HG02798 (cell line): ENCODE measurements at regions not wholly inside any gene's neighbourhood (a gene's known extent, or its start where the extent isn't known, plus 50 kb on each side); places are given as distances from the start of the nearest gene placed in this dataset.
"Not testable (repeated sequence)": the region's sequence is repeated elsewhere in the genome, so short reads cannot be mapped to it uniquely, and the experiment has no call there.

Experiments
- ATAC-seq: cut with Tn5 transposase; IDR thresholded peaks from one replicate; pipeline ENCODE4 v1.9.1; 2021; ENCODE audit warnings: mild to moderate bottlenecking; ENCODE audit not compliant: unreplicated experiment, poor library complexity

DNA sequence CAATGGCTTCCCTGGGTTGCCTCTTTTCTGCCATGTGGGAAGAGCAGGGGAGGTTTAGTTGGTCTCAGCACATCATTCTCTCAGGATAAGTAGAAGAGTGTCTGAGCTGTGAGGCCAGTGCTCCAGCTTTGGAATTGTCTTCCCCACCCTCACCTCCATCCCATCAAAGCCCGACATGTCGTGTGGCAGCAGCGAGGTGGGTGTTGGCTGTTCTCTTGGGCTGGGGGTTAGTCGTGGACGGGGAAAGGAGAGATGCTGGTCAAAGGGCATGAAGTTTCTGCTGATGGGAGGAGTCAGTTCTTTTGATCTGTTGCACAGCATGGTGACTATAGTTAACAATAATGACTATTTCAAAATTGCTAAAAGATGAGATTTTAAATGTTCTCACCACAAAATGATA, 404.2 kb downstream of the TMEM121 start:
- no peak for ATAC-seq

DNA sequence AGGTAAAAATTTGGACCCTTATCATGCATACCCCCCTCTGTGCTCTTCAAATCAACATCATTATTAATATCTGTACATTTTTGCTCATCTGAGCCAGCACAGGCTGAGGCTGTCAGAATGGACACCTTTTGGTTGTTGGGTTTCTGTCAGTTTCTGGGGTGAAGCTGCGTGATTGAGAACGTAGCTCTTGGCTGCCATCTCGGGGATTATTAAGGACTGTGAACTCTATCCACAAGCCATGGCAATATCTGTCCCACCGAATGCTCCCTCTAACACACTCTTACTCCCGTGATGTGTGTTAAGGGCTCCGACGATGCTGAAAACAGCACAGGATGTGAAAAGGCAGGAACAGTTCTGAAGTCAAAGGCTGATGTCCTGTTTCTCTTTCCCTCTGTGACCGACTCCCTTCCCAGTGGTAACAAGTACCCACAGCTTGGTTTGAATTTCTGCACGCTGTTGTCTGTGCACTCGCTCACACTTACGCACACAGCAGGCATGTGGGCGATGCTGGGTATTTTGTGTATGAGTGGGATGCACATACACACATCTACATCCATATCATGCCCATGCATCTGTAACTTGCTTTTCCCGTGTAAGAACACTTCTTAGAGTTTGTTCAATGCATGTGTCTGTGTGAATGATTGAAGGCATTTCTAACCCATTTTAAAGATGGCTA, 405.6 kb downstream of the TMEM121 start:
- no peak for ATAC-seq

DNA sequence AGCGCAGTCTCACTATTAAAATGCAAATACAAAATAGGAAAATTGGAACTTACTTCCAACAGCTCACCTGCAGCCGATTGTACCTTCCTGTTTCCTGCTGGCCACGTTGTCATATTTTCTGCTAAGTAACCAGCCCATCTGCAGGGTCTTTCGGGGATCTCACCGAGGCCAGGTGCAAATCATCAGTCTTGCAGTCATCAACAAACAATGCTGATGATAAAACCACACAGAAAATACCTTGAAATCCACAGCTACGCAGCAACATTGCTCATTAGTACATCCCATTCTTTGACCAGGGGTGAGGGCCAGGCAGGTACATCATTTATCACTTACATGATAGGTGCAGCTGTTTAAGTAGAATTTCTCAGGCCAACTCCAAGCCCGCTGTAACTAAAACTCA, 406.9 kb downstream of the TMEM121 start:
- ATAC-seq = no peak

DNA sequence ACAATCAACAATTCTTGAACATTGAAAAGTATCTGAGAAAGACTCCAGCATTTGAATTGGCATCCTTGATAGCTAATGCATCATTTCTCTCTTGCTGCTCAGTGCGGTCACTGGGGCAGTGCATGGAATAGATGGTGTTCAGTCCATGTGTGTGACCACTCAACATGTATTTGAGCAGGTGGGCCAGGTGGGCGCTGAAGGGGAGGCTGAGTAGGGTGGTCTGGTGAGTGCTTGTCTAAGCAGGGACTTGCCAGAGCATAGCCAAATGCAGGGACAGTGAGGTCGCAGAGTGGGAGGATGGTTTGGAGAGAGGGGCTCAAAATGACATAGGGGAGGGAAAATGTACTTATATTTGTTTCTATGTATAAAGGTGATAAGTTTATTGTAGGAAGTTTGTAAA, 409.0 kb downstream of the TMEM121 start:
- no peak for ATAC-seq

DNA sequence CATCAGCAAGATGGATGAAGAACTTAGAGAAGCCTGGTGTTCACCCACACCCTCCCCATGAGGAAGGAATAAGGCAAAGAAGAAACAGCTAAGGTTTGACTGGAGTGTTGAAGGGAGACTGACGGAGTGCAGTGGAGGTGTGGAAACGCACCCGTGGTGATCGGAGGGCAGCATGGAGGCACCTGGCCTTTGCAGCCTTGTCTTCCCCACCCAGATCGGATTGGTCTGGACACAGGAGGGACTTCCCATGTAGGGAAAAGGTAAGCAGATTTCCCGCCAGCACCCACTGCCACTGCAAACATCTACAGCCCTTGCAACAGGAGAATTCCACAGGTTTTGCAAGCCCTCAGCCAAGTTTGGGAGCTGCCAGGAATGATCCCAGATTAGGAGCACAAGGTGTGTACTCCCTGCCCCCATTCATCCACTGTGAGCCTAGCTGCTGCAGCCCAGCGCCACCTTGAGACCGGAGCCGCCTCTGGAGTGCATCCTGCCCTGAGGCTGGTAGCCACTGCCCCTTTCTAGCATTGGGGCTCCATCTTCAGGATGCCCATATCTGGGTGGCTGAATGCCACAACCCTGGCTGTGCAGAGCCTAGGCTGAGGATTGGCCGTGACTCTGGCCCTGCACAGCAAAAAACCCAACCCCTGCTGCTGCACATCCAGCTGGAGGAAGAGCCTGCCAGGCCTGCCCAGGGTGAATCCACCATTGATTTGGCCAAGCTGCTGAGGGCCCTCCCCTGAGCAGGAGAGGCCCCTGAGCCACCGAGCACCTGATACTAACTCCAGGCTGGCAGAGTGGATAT, 411.1 kb downstream of the TMEM121 start:
- no peak for ATAC-seq

DNA sequence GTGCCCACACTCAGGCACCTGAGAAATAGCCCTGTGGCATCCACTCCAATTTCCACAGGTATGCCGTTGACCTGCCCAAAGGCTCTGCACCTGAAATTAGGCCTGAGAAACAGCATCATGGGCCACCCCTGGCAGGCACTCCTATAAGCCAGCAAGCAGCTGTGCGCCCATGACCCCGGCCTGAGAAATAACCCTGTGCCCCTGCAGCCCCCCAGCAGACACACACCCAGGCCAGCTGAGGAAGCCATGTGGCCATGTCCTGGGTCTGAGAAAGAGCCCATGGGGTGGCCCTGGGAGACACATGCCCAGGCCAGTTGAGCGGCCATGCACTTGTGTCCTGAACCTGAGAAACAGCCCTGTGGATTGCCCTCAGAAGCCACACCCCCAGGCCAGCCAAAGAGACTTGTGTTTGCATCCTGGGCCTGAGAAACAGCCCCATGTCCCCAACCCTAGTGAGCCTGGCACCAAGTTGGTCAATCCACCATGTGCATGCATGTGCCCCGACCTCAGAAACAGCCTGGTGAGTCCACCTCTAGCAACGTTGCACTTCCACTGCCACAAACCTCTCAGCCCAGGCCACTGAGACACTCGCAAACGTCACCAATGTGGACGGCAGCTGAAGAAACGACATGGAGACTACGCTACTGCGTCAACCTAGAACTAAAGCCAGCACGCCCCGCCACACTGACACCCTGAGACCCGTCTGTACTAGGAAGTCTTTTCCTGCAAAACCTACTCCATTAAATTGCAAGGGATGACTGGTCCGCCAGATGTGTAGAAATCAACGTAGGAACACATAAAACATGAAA, 411.9 kb downstream of the TMEM121 start:
- ATAC-seq = no peak

DNA sequence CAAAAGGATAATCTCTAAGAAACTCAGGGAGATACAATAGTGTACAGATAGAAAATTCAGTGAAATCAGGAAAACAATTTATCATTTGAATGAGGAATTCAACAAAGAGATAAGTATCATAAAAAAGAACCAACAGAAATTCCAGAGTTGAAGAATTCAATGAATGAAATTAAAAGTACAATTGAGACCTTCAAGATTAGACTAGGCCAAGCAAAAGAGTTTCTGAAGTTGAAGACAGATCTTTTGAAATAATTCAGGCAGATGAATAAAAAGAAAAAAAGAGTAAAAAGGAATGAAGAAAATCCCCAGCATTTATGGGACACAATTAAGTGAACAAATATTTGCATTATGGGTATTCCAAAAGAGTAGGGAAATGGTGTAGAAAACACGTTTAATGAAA, 412.6 kb downstream of the TMEM121 start:
- ATAC-seq = no peak

DNA sequence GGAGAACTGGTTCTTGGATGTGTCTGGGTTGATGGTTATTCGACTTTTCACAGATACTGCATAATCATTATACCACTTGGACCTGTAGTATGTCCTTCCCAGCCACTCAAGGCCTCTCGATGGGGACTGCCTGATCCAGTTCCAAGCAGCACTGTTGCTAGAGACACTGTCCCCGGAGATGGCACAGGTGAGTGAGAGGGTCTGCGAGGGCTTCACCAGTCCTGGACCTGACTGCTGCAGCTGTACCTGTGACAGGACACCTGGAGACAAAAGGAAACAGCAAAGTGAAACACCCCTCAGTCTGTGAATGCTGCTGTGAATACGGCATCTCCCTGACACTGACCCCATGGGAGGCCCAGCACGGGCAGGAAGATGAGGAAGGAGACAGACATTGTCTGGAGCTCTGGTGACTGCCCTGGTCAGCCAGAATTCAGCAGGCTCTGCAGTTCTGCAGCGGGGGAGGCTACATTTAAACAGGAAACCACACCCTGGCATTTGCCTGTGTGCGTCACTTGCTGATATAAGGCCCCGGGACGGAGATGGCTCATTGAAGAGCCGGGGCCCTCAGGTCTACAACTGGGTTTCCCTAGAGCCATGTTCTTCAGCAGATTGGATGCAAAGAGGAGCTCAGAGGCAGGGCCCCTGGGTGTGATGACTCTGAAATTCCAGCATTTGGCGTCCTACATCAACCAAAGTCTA, 413.6 kb downstream of the TMEM121 start:
- no peak for ATAC-seq

DNA sequence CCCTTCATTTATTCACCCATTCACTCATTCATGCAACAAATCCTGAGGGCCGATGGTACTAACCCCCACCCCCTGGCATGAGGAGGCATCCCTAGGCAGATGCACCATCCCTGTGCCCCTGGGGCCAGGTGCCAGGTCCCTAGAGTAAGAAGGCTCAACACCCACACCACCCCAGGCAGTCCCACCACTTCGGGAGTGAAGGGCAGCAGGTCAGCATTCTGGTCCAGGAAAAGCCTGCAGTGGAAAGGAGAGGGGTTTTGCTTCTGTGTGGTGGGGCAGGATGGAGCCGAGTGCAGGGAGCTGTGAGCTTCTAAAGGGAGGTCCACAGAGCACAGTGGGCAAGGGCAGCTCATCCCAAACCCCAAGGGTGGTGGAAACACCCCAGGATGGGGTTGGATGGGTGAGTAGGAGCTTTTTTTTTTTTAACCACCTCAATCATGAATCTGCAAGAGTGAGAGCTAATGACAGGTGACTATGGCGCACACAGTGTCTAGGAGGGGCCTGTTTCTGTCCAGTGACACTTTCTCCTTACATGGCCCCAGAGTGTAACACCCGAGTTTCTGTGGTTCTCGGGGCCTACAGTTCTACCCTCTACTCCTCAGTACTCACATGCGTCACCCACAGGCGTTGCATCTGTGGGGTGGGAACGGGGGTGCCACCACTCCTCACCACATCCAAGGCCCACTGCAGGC, 414.3 kb downstream of the TMEM121 start:
- ATAC-seq = no peak

DNA sequence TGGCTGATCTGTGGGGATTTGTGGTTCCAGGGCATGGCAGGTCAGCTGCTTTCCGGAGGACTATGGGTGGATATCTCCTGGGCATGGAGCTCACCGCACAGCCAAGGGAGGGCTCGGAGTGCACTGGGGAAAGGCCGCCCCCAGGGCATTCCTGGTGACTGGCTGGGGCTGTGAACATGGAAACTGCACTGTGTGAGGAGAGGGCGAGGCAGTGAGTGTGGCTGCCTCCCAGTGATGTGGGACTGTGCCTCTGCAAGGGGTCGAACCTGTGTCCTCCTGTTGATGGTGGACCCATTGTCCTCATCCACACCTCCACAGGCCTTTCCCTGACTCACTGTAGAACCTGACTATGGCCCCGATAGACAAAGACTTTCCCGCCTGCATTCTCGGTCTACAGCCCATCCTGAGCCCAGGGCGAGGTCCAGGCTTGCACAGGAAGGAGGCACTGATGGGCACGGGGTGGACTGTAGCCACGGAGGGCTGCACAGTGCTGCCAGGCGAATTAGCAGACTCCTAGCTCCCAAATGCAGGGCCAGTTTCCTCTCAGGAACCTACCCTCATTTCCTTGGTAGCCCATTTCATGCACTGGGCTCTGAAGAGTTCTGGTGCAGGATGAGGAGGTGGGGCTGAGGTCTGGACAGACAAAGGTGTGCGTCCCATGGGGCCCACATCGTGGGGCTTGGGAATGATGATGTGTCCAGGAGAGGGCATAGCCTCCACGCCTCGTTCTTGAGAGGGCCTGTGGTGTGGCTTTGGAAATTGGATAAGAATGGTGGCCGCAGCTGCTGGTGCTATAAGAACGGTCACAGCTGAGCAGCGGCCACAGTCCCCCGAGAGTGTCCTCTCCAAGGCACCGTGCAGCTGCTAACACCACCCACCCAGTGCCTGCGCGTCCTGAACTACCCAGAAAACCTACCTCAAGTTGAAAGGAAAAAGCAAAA, 415.1 kb downstream of the TMEM121 start:
- no peak for ATAC-seq

DNA sequence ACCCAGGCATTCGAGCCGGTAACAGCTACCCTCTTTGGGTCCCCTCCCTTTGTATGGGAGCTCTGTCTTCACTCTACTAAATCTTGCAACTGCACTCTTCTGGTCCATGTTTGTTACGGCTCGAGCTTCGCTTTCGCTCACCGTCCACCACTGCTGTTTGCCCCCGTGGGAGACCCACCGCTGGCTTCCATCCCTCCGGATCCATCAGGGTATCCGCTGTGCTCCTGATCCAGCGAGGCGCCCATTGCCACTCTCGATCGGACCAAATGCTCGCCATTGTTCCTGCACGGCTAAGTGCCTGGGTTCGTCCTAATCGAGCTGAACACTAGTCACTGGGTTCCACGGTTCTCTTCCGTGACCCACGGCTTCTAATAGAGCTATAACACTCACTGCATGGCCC, 416.3 kb downstream of the TMEM121 start:
- ATAC-seq = not testable (repeated sequence)

DNA sequence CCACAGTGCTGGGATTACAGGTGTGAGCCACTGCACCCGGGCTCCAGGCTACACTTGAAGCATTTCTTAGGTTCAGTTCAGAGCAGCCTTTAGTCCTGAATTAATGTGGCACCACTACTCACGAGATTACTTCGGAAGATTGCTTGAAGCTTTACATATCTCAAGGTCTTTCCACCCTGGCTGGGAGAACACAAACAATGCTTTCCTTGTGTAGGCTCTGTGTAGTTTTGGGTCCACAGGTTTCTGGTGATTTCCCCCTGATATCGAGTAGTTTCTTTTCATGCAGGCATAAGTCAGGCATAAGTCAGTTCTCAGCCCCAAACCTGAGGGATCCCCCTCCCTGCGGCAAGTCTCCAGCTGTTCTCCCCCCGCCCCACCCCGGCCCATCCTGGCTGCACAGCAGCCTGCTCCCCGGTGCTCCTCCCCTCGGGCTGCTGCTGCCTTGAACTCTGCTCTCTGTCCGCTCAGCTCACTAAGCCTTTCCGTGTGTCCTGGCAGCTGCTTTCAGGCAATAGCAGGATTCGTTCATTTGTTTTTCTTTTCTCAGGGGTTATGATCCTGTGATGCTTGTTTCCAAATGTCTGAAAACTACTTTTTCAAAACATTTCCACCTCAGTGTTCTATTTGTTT, 417.7 kb downstream of the TMEM121 start:
- no peak for ATAC-seq

DNA sequence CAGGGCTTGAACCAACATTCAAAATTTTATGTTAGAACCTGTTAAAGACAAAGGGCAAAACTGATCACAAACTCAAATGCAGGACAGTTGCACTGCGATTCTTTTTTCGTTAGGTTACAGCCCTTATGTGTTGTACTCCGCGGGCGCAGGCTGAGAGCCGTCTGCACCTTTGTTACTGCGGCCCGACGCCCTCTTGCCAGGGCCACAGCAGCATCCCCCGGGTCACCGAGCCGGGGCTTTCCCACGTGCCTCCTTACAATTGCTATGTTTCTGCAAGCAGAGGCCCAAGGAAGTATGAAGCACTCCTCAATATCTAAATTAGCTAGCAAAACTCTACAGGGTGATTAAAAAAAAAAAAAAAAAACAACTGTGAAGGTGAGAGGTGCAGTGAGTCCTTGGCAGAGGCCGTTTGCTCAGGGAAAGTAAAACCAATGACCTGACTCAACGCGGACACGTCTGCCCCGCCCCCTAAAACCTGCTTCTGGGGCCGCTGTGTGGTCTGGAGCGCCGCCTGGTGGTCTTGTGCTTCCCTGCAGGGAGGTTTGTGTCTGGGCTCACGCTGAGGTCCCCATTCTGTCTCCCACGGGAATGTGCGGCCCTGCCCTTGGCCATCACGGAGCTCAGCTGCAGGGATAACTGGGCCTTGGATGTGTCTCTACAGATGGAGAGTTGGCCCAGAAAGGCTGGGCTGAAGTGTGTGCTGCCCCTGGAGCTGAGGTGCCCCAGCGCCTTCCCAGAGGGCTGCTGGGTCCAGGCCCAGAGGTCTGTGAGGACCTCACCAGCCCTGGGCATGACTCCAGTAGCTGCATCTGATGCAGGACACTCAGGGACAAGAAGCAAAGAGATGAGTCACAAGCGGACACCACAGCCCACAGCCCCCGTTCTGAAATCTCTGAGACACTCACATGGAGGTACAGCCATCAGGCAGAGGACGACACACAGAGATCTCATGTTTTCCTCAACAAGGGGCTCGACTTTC, 418.5 kb downstream of the TMEM121 start:
- no peak for ATAC-seq

DNA sequence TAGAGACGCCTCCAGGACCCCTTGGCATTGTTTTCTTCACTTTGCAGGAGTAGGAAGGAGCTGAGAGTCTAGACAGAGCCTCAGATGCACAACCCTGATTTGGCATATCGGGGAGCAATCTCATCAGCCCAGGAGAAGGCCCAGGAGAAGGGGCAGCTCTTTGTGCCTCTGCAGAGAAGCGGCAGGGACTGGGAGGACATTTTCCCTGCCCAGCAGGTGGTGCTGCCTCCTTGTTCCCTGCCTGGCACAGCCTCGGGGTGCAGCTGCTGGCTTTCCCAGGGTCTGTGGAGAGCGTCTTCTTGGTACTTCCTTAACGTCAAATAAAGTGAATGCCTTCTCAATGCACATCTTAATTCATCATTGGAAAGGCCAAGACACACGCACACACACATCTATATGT, 419.5 kb downstream of the TMEM121 start:
- ATAC-seq = no peak

DNA sequence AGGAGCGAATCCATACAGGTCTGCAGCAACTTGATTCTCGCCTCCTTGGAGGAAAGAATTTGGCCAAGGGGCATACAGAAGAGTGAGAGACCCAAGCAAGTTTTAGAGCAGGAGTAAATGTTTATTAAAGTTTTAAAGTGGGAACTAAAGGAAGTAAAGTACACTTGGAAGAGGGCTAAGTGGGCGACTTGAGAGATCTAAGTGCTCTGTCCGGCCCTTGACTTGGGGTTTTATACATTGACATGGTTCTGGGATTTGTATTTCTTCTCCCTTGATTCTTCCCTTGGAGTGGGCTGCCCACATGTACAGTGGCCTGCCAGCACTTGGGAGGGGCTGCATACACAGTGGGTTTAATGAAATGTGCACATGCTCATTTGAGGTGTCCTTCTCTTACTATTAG, 421.2 kb downstream of the TMEM121 start:
- ATAC-seq = no peak

DNA sequence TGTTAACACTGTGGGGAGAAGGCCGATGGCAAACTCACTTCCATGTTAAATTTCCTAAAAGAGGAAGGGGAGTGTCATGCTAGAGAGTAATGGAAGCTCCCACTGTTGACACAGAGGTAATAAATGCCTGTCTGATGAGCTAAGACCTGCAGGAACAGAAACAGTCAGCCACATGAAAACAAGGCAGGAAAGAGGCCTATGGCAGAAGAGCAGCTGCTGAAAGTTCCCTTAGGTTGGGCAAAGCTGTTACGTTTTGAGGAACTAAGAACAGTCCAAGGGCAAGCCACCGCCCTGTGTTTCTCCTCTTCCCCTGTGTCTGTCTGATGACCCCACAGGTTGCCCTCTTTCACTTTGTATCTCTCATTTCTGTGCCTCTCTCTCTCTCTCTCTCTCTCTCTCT, 422.6 kb downstream of the TMEM121 start:
- ATAC-seq = not testable (repeated sequence)

DNA sequence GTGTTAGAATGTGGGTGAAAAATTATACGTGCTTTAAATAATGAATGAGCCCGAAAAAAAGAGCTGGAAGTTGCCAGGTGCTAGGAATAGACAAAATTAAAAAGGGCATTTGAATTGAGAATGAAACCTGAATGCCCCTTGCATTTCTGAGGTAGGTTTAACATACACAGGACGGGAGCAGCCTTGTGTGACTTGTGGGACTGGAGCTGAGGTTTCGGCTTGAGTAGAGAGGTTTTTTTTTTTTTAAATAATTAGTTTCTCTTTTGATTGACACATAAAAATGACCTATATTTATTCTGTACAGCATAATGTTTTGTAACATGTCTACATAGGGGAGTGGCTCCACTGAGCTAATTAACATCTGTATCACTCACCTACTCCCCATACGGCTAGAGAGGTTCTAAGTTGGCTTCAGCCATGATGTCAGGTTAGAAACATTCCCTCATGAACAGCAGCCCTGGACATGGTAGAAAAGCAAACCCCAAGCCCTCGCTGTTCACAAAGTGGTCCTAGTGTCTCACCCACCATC, 424.0 kb downstream of the TMEM121 start:
- not testable (repeated sequence) for ATAC-seq
